Neural progenitor cell (in vitro differentiated cells): ENCODE measurements at regions not wholly inside any gene's neighbourhood (a gene's known extent, or its start where the extent isn't known, plus 50 kb on each side); places are given as distances from the start of the nearest gene placed in this dataset.

Experiments used
- DNase-seq: peaks from one replicate; pipeline ENCODE4 v3.0.0-alpha.2; 2016; ENCODE audit warnings: low spot score
- H2AFZ ChIP-seq: fragments of 200-600 bp; sonication (generic); replicated peaks from 2 replicates; pipeline ENCODE4 v1.6.1; 2016; ENCODE audit warnings: antibody characterized with exemption
- H3F3A ChIP-seq: fragments of 200-600 bp; sonication (generic); 2 replicates; pipeline ENCODE4 v1.6.1; 2016; ENCODE audit warnings: antibody characterized with exemption, low read depth
- H3K27ac ChIP-seq: fragments of 200-600 bp; sonication (generic); 2 replicates; pipeline ENCODE4 v1.5.1; 2016; ENCODE audit warnings: mild to moderate bottlenecking
- H3K27me3 ChIP-seq: fragments of 200-600 bp; sonication (generic); 2 replicates; pipeline ENCODE4 v1.6.1; 2016; ENCODE audit warnings: mild to moderate bottlenecking, moderate library complexity
- H3K36me3 ChIP-seq: fragments of 200-600 bp; sonication (generic); 2 replicates; pipeline ENCODE4 v1.5.1; 2016
- H3K4me1 ChIP-seq: fragments of 200-600 bp; sonication (generic); 2 replicates; pipeline ENCODE4 v1.6.1; 2016; ENCODE audit warnings: mixed run types
- H3K4me2 ChIP-seq: fragments of 200-600 bp; sonication (generic); 2 replicates; pipeline ENCODE4 v1.6.1; 2016
- H3K4me3 ChIP-seq: fragments of 200-600 bp; sonication (generic); 2 replicates; pipeline ENCODE4 v1.5.1; 2016
- H3K79me2 ChIP-seq: fragments of 200-600 bp; sonication (generic); 2 replicates; pipeline ENCODE4 v1.6.1; 2016; ENCODE audit warnings: low read depth
- H3K9ac ChIP-seq: fragments of 200-600 bp; sonication (generic); 2 replicates; pipeline ENCODE4 v1.6.1; 2016
- H3K9me3 ChIP-seq: fragments of 200-600 bp; sonication (generic); 2 replicates; pipeline ENCODE4 v1.5.1; 2016; ENCODE audit warnings: low read depth
- H4K20me1 ChIP-seq: fragments of 200-600 bp; sonication (generic); 2 replicates; pipeline ENCODE4 v1.6.1; 2016; ENCODE audit warnings: low read depth
- H3K27ac Mint-ChIP-seq: 3 replicates; pipeline ENCODE4 v1.8.0; 2021; ENCODE audit warnings: mixed read lengths
- H3K27me3 Mint-ChIP-seq: 2 replicates; pipeline ENCODE4 v1.8.0; 2022; ENCODE audit warnings: low read depth, mild to moderate bottlenecking, inconsistent platforms, moderate library complexity, mixed read lengths; ENCODE audit not compliant: insufficient read depth
- H3K36me3 Mint-ChIP-seq: 3 replicates; pipeline ENCODE4 v1.8.0; 2021; ENCODE audit warnings: mixed read lengths
- H3K4me1 Mint-ChIP-seq: 3 replicates; pipeline ENCODE4 v1.8.0; 2021; ENCODE audit warnings: mixed read lengths
- H3K4me3 Mint-ChIP-seq: 3 replicates; pipeline ENCODE4 v1.8.0; 2021; ENCODE audit warnings: mild to moderate bottlenecking, moderate library complexity, mixed read lengths
- H3K9me3 Mint-ChIP-seq: 3 replicates; pipeline ENCODE4 v1.8.0; 2020; ENCODE audit warnings: mixed read lengths
- EZH2 ChIP-seq: fragments of 200-600 bp; sonication (generic); IDR thresholded peaks from 2 replicates; pipeline ENCODE4 v1.6.1; 2017; ENCODE audit warnings: antibody characterized with exemption, mild to moderate bottlenecking, moderate library complexity
- EZH2phosphoT487 ChIP-seq: fragments of 200-600 bp; sonication (generic); IDR thresholded peaks from 2 replicates; pipeline ENCODE4 v1.6.1; 2017; ENCODE audit warnings: antibody characterized with exemption
- TF ChIP-seq, protein P1 (sequence below): fragments of 200-600 bp; sonication (generic); IDR thresholded peaks from 2 replicates; pipeline ENCODE4 v1.5.1; 2017; ENCODE audit warnings: antibody characterized with exemption, mild to moderate bottlenecking

- H3K4me3 Mint-ChIP-seq: no peak overlapping the region
- no peaks in the 10 kb centered on the region for H3K9me3 Mint-ChIP-seq
- no peak overlapping the region for H3K4me2 ChIP-seq
- no peak overlapping the region for H3K27ac Mint-ChIP-seq
- no peaks in the 10 kb centered on the region for H3K4me1 ChIP-seq
- no peaks in the 10 kb centered on the region for H3K36me3 ChIP-seq
- H3K27me3 Mint-ChIP-seq: peaks cover 4% of the 10 kb centered on the region
- no peaks in the 10 kb centered on the region for H4K20me1 ChIP-seq
- H3K4me3 ChIP-seq: no peak overlapping the region
- TF ChIP-seq, protein P1, sequence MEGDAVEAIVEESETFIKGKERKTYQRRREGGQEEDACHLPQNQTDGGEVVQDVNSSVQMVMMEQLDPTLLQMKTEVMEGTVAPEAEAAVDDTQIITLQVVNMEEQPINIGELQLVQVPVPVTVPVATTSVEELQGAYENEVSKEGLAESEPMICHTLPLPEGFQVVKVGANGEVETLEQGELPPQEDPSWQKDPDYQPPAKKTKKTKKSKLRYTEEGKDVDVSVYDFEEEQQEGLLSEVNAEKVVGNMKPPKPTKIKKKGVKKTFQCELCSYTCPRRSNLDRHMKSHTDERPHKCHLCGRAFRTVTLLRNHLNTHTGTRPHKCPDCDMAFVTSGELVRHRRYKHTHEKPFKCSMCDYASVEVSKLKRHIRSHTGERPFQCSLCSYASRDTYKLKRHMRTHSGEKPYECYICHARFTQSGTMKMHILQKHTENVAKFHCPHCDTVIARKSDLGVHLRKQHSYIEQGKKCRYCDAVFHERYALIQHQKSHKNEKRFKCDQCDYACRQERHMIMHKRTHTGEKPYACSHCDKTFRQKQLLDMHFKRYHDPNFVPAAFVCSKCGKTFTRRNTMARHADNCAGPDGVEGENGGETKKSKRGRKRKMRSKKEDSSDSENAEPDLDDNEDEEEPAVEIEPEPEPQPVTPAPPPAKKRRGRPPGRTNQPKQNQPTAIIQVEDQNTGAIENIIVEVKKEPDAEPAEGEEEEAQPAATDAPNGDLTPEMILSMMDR: no peak
- TF ChIP-seq EZH2phosphoT487 (no peak), EZH2 (no peak)
- no peak overlapping the region for H3K9ac ChIP-seq
- no peak overlapping the region for H2AFZ ChIP-seq
- no peaks in the 10 kb centered on the region for H3K4me1 Mint-ChIP-seq
- no peak overlapping the region for H3K27ac ChIP-seq
- H3F3A ChIP-seq: no peaks in the 10 kb centered on the region
- DNase-seq: no peak
- no peaks in the 10 kb centered on the region for H3K27me3 ChIP-seq
- no peaks in the 10 kb centered on the region for H3K9me3 ChIP-seq
- H3K36me3 Mint-ChIP-seq: no peaks in the 10 kb centered on the region
- H3K79me2 ChIP-seq: no peaks in the 10 kb centered on the region
Observed at GRCh38 chr3:187957582-187957981, 196.4 kb upstream of the LPP start.

GRCh38 chr3:187958432-187959003 lies 195.4 kb upstream of the LPP start:
- Histone ChIP-seq H2AFZ (no peak overlapping the region), H3K27me3 (no peaks in the 10 kb centered on the region), H3K36me3 (no peaks in the 10 kb centered on the region), H3K4me1 (no peaks in the 10 kb centered on the region), H4K20me1 (no peaks in the 10 kb centered on the region), H3K9me3 (no peaks in the 10 kb centered on the region), H3K4me3 (no peak overlapping the region), H3K79me2 (no peaks in the 10 kb centered on the region), H3K4me2 (no peak overlapping the region), H3K27ac (no peak overlapping the region), H3F3A (no peaks in the 10 kb centered on the region), H3K9ac (no peak overlapping the region)
- H3K27me3 Mint-ChIP-seq: peaks cover 4% of the 10 kb centered on the region
- TF ChIP-seq EZH2 (no peak), EZH2phosphoT487 (no peak)
- TF ChIP-seq, protein P1: no peak
- no peaks in the 10 kb centered on the region for H3K4me1 Mint-ChIP-seq
- DNase-seq: no peak
- no peak overlapping the region for H3K27ac Mint-ChIP-seq
- H3K9me3 Mint-ChIP-seq: no peaks in the 10 kb centered on the region
- no peak overlapping the region for H3K4me3 Mint-ChIP-seq
- H3K36me3 Mint-ChIP-seq: no peaks in the 10 kb centered on the region

DNA sequence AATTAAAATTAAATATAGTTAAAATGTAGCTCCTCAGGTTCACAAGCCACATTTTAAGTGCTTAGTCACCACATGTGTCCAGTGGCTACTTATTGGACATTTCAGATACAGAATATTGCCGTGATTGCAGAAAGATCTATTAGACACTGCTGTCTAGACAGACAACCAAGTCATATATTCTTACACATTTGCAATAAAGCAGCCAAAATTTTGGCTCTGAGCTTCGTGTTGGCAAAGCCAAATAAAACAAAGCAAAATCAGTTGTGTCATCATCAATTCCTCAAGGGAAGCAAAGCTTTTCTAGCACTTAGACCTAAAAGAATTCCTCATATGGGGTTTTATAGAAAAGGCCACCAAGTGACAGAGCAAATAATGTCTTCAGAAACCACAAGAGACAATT lies 193.1 kb upstream of the LPP start:
- no peaks in the 10 kb centered on the region for H3K9me3 ChIP-seq
- H3K27me3 ChIP-seq: no peaks in the 10 kb centered on the region
- H3K4me3 ChIP-seq: no peak overlapping the region
- no peaks in the 10 kb centered on the region for H4K20me1 ChIP-seq
- no peaks in the 10 kb centered on the region for H3F3A ChIP-seq
- Mint-ChIP-seq H3K27me3 (no peaks in the 10 kb centered on the region), H3K36me3 (no peaks in the 10 kb centered on the region), H3K9me3 (no peaks in the 10 kb centered on the region), H3K4me1 (no peaks in the 10 kb centered on the region), H3K27ac (no peak overlapping the region), H3K4me3 (no peak overlapping the region)
- no peak overlapping the region for H3K4me2 ChIP-seq
- H3K27ac ChIP-seq: no peak overlapping the region
- H3K4me1 ChIP-seq: no peaks in the 10 kb centered on the region
- no peak overlapping the region for H2AFZ ChIP-seq
- H3K9ac ChIP-seq: no peak overlapping the region
- DNase-seq: no peak
- H3K79me2 ChIP-seq: no peaks in the 10 kb centered on the region
- H3K36me3 ChIP-seq: no peaks in the 10 kb centered on the region
- TF ChIP-seq, protein P1: no peak
- TF ChIP-seq EZH2phosphoT487 (no peak), EZH2 (no peak)
